ENCODE measurements at regions not wholly inside any gene's neighbourhood (a gene's known extent, or its start where the extent isn't known, plus 50 kb on each side); places are given as distances from the start of the nearest gene placed in this dataset.

GRCh38 chrX:130974323-130974722 lies 71.3 kb upstream of the ENOX2 start:
- no peak for DNase-seq (ENCODE audit: low spot score)

GRCh38 chrX:130975947-130976346 lies 72.9 kb upstream of the ENOX2 start:
- DNase-seq (ENCODE audit: low spot score), result peak; percentile 39

GRCh38 chrX:130981836-130982235 lies 76.3 kb upstream of the ARHGAP36 start:
- no peak for DNase-seq (ENCODE audit: low spot score)

- DNase-seq (ENCODE audit: low spot score), result peak; percentile 7
These were observed 73.4 kb upstream of the ARHGAP36 start for GRCh38 chrX:130984782-130985181.

- DNase-seq (ENCODE audit: low spot score), result no peak
These were observed 70.9 kb upstream of the ARHGAP36 start for GRCh38 chrX:130987241-130987640.

GRCh38 chrX:130990723-130991122 lies 67.4 kb upstream of the ARHGAP36 start:
- no peak for DNase-seq (ENCODE audit: low spot score)

GRCh38 chrX:130994671-130995070 lies 63.5 kb upstream of the ARHGAP36 start:
- DNase-seq (ENCODE audit: low spot score), result no peak

- DNase-seq (ENCODE audit: low spot score), result no peak
These were observed 62.7 kb upstream of the ARHGAP36 start for GRCh38 chrX:130995439-130995838.

- DNase-seq (ENCODE audit: low spot score), result no peak
These were observed 60.8 kb upstream of the ARHGAP36 start for GRCh38 chrX:130997314-130997713.

- no peak for DNase-seq (ENCODE audit: low spot score)
These were observed 58.8 kb upstream of the ARHGAP36 start for GRCh38 chrX:130999360-130999759.

Measured in umbilical cord (tissue), 1 donor.